Activated effector memory CD4-positive, alpha-beta T cell treated with anti-CD3 and anti-CD28 coated beads, Interleukin-2, amount 50 U/mL, for 16 hours (primary cell): ENCODE measurements at regions not wholly inside any gene's neighbourhood (a gene's known extent, or its start where the extent isn't known, plus 50 kb on each side); places are given as distances from the start of the nearest gene placed in this dataset.
A peak's percentile ranks its signal among the peaks of the same experiment; 100 is the strongest.
"Not testable (repeated sequence)": the region's sequence is repeated elsewhere in the genome, so short reads cannot be mapped to it uniquely, and the experiment has no call there.

ENCODE experiments used
- DNase-seq: peaks from one replicate; pipeline ENCODE4 v3.0.0-alpha.2; 2020

GRCh38 chr15:38818157-38818790, 253.7 kb upstream of the RASGRP1 start:
- no peak for DNase-seq

GRCh38 chr15:38819387-38819950, 254.9 kb upstream of the RASGRP1 start:
- DNase-seq = no peak

GRCh38 chr15:38823263-38823662, 258.6 kb upstream of the RASGRP1 start:
- no peak for DNase-seq

GRCh38 chr15:38824719-38825118, 260.1 kb upstream of the RASGRP1 start:
- no peak for DNase-seq

GRCh38 chr15:38826880-38827279, 262.3 kb upstream of the RASGRP1 start:
- no peak for DNase-seq

- no peak for DNase-seq
Measured at GRCh38 chr15:38828031-38828532, 263.5 kb upstream of the RASGRP1 start.

GRCh38 chr15:38829086-38829485, 264.5 kb upstream of the RASGRP1 start:
- no peak for DNase-seq

GRCh38 chr15:38842226-38842625, 277.6 kb upstream of the RASGRP1 start:
- DNase-seq = no peak

GRCh38 chr15:38843051-38843501, 278.5 kb upstream of the RASGRP1 start:
- DNase-seq = no peak

GRCh38 chr15:38843736-38844590, 279.3 kb upstream of the RASGRP1 start:
- no peak for DNase-seq

GRCh38 chr15:38844736-38845135, 280.1 kb upstream of the RASGRP1 start:
- no peak for DNase-seq

- no peak for DNase-seq
Measured at GRCh38 chr15:38846346-38846745, 281.7 kb upstream of the RASGRP1 start.

- DNase-seq = no peak
Measured at GRCh38 chr15:38847666-38848065, 283.1 kb upstream of the RASGRP1 start.

GRCh38 chr15:38849046-38849445, 284.4 kb upstream of the RASGRP1 start:
- DNase-seq = no peak

- DNase-seq = not testable (repeated sequence)
Measured at GRCh38 chr15:38852188-38852587, 287.6 kb upstream of the RASGRP1 start.

GRCh38 chr15:38853608-38854007, 289.0 kb upstream of the RASGRP1 start:
- peak; percentile 71 for DNase-seq

- DNase-seq = no peak
Measured at GRCh38 chr15:38854506-38854905, 289.9 kb upstream of the RASGRP1 start.

GRCh38 chr15:38857814-38858213, 293.2 kb upstream of the RASGRP1 start:
- DNase-seq = no peak

GRCh38 chr15:38859574-38859973, 295.0 kb upstream of the RASGRP1 start:
- DNase-seq = no peak

GRCh38 chr15:38860253-38860652, 295.6 kb upstream of the RASGRP1 start:
- no peak for DNase-seq

GRCh38 chr15:38860674-38861073, 296.1 kb upstream of the RASGRP1 start:
- DNase-seq = no peak

GRCh38 chr15:38861108-38861507, 296.5 kb upstream of the RASGRP1 start:
- DNase-seq = no peak

GRCh38 chr15:38862099-38862498, 297.5 kb upstream of the RASGRP1 start:
- DNase-seq = no peak

GRCh38 chr15:38863381-38863780, 298.8 kb upstream of the RASGRP1 start:
- DNase-seq = no peak
